NCI-H2196 treated with DMSO at 0.1 percent for 48 hours (cell line): ENCODE measurements at regions not wholly inside any gene's neighbourhood (a gene's known extent, or its start where the extent isn't known, plus 50 kb on each side); places are given as distances from the start of the nearest gene placed in this dataset.

Source experiments
- DNase-seq: peaks from one replicate; lab custom pipeline; 2025; ENCODE audit not compliant: unreplicated experiment; lab: John Stamatoyannopoulos, UW

DNA sequence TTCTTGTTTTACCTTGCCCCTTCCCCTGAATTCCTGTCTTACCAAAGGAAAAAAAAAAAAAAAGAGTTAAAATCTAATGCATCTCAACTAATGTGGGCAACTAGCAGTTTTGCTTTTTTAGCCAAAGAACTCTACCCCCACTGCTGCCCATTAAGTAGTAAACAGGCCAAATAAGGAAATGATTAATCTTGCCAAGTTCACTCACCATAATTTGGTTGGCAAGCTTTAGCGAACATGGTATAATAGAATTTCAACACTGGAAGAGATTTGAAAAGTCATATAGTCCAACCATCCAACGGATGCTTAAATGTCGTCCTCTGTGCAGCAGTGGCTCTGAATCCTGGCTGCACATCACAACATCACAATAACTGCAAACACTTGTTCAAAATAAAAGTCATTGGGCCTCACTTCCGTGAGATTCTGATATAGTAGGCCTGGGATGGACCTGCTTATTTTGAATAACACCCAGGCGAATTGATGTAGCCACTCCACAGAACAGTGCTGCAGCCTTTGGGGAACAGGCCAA lies 142.0 kb upstream of the UBE2E1 start:
- no peak for DNase-seq

DNA sequence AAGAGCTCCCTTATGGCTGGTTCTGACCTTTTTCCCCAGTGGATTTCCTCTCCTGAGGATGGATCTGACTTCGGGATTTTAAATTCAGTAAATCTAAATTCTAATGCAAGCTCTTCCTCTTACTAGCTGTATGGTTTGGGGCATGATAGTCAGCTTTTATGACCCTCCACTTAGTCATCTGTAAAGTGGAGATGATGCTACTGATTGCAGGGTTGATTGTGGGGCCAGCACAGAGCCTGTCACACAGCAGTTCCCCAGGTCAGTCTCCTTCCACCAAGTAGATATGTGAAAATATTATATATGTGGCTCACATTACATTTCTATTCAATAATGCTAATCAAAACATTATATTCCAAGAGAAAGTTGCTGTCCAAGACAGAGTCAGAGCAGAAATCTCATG lies 141.3 kb upstream of the UBE2E1 start:
- no peak for DNase-seq

DNA sequence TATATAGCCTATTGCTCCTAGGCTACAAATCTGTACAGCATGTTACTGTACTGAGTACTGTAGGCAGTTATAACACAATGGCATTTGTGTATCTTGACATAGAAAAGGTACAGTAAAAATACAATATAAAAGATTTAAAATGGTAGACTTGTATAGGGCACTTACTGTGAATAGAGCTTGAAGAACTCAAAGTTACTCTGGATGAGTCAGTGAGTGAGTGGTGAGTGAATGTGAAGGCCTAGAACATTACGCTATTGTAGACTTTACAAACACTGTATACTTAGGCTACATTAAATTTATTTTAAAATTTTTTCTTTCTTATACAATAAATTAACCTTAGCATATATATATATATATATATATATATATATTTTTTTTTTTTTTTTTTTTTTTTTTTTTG lies 140.0 kb upstream of the UBE2E1 start:
- no peak for DNase-seq

DNA sequence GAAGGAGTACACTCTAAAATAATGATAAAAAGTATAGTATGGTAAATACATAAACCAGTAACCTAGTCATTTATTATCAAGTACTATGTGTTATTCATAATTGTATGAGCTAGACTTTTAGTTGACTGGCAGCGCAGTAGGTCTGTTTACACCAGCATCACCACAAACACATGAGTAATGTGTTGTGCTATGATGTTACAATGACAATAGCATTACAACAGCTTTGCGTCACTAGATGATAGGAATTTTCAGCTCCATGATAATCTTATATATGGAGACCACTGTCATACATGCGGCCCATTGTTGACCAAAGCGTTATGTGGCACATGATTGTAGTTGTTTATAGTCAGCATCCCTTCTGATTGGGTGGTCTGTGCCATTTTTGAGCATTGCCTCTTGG lies 138.9 kb upstream of the UBE2E1 start:
- no peak for DNase-seq

DNA sequence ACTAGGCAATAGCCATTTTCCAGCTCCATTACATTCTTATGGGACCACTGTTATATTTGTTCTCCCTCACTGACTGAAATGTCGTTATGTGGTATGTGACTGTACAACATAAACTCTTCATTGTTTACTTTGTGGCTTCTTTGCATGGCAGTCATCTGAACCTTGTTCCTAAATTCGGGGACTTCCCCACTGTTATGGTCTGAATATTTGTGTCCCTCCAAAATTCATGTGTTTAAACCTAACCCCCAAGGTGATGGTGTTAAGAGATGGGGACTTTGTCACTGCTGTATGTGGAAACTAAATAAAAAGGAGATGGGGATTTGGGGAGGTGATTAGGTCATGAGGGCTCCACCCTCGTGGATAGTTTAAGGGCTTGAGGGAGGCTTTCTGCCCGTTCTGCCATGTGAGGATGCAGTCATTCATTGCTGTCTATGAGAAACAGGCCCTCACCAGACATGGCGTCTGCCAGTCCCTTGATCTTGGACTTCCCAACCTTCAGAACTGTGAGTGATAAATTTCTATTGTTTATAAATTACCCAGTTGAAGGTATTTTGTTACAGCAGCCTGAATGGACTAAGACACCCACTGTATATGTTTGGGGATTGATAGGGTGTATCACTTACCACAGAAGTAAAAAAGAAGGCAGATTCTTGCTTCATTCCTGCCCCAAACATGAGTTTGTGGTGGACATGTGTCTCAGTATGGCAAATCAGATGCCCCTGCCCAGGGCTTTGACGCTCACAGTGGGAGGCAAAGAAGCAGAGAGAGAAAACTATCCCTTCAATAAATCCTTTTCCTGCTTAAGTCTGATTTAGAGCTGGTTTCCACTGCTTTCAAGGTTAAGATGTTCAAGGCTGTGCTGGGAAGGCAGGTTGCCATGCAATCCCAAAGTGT lies 138.0 kb upstream of the UBE2E1 start:
- DNase-seq: no peak

DNA sequence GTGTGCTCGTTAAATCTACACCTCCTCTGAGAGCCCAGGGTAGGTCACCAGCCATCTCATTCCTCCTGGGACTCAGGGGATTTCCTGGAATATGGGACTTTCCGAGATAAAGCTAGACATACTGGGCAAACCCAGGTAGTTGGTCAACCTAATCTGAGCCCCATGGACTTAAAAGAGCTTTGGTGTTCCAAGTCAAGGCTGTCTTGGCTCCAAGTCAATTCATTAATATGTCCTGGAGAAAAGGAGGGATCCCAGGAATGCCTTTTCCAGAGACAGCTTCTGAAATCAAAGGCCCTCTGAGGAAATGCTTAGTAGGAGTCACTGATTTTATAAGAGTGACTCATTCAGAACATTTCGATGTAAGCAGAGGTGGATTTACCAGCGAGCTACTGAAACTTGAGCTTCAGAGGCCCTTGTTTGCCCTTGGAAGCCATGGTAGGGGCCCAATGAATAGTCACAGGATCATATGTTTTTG lies 137.3 kb upstream of the UBE2E1 start:
- DNase-seq: no peak

DNA sequence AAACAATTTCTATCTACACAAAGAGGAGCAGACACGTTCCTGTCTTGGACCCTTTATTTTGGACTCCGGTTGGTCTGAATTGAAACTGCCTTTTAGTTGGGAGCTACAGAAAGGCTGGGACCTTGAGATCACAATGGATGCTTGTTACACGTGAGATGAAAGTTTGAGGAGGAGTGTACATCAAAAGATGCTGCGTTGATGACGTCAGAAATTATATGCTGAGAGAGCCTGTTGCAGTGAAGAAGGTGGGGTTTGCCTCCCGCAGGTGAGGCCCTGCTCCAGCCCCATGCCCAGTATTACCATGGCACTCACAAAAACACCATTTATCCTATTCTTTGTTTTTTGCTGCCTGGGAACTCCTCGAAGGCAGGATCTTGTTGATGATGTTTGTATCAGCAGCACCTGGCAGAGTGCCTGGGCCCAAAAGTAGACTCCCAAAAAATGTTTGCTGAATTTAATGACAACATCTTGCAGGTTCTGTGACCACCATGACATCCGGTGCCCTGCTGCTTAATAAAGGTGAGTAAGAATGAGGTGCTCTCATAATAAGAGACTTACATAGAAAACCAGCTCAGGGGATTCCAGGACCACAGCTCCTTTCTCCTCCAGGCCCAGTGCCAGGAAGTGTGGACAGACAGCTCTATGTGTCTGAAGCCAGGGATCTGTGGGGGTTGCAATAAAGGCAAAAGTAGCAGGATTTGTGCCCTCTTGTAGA lies 136.1 kb upstream of the UBE2E1 start:
- DNase-seq: no peak

DNA sequence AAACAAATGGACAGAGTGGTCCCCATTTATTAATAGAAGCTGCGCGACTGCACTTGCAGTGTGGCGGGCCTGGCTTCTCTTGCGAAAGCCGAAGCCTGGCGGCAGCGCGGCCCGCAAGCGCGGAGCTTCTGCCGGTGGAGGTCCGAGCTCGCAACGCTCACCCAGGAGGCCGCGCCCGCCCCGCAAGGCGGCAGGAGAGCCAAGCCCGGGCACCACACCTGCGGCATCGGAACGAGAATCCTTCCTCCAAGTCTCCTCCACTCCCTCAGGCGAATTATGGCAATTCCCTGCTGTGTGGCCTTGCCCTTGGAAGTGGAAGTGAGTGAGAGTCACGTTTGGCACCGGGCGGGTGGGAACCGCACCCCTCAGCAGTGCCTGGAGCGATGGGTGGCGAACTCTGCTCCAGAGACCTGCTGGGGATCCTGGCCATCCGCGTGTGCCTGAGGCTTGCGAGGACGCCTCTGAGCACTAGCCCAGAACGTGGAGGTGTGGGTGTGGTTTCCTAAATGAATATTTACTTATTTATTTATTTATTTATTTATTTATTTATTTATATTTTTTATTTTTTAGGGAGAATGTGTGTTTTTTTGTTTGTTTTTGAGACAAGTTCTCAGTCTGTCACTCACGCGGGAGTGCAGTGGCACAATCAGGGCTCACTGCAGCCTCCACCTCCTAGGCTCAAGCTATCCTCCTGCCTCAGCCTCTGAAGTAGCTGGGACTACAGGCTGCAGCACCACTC lies 133.7 kb upstream of the UBE2E1 start:
- DNase-seq: no peak

DNA sequence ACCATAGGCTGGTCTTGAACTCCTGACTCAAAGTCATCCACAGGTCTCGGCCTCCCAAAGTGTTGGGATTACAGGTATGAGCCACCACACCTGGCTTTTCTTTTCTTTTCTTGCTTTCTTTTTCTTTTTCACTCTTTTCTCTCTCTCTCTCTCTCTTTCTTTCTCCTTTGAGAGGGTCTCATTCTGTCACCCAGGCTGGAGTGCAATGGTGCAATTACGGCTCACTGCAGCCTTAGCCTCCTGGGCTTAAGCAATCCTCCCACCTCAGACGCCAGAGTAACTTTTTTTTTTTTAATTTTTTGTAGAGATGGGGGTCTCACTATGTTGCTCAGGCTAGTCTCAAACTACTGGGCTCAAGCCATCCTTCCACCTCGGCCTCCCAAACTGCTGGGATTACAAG lies 133.1 kb upstream of the UBE2E1 start:
- no peak for DNase-seq

DNA sequence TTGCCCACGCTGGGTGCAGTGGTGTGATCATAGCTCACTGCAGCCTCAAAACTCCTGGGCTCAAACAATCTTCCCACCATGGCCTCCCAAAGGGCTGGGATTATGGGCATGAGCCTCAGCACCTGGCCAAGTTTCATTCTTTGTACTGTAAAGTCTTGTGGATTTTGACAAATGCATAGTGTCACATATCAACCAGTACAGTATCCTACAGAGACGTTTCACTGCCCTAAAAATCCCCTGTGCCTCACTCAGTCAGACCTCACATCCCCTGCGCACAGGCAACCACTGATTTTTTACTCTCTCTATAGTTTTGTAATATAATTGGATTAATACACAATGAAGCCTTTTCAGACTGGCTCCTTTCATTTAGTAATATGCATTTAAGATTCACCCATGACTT lies 130.7 kb upstream of the UBE2E1 start:
- no peak for DNase-seq

DNA sequence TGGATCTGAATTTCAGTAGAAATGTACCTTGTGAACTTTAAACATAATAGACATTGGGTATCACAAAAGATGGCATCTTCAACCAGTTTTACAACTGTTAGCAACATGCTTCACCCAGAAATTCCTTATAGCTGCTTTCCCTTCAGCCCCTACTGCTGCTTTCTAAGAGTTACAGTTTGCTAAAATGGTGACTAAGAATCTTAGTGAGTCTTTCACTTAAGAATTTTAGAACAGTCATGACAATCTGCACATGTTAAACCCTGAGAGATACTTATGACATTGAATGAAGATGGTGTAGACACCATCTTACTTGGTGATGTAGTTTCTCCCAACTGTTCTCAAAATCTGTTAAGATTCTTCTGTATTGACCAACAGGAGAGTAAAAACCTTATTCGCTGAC lies 129.7 kb upstream of the UBE2E1 start:
- no peak for DNase-seq

DNA sequence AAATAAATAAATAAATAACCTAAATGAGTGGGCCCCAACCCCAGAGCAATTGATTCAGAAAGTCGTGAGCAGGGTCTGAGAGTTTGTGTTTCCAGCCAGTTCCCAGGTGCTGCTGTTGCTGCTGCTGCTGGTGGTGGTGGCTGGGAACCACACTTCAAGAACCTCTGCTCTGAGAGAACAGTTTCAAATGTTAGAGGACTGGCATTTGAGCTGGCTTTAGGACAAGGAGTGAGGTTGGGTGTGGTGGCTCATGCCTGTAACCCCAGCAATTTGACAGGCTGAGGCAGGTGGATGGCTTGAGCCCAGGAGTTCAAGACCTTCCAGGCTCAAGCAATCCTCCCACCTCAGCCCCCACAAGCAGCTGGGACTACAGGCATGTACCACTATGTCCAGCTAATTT lies 123.1 kb upstream of the UBE2E1 start:
- DNase-seq: no peak

DNA sequence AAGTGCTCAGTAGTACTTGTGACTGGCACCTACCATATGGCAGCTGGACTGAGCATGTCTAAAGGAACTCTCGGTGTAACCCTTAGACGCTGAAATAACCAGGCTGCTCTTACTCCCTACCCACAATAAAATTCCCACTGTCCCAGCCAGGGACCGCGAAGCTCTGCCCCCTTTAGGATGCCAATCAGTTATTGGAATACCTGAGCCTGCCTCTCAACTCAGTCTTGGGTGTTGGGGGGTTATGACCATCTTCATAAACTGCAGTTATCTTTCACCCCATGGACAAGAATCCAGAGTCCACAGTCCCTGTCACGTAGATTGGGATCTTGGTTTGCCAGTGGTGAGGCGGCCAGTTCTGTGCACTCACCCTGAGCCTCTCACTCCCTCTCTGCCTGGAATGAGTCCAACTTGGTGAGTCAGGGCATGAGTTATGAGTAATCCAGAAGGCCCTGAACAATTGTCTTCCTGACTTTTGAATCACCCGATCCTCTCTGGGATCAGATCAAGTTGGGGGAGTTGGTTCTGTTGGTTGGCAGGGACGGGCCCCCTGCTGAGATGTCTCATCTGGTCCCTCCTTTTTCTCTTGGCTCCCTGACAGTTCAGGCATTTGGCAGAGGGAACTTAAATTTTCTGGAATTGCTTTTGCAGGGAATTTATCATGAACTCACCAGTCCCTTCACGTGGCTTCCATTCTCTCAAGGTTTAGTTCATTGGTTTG lies 120.1 kb upstream of the UBE2E1 start:
- peak; percentile 7 for DNase-seq

DNA sequence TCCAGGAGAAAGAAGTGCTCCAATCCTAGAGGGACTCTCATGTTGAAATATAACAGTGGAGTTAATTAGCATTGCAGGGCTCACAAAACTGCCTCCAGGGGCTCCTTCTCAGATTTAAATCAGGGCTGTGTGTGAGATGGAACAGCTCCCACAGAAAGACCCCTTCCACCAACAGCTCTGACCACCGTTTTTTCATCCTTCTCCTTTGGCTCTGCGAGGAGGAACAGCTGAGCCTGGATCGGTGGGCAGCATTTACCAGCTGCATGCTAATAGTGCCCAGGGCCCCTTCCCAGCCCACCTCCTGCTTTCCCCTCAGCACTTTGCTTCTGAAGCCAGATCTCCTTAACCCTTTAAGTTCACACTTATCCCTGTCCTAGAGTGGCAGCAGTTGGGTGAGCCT lies 119.2 kb upstream of the UBE2E1 start:
- no peak for DNase-seq

DNA sequence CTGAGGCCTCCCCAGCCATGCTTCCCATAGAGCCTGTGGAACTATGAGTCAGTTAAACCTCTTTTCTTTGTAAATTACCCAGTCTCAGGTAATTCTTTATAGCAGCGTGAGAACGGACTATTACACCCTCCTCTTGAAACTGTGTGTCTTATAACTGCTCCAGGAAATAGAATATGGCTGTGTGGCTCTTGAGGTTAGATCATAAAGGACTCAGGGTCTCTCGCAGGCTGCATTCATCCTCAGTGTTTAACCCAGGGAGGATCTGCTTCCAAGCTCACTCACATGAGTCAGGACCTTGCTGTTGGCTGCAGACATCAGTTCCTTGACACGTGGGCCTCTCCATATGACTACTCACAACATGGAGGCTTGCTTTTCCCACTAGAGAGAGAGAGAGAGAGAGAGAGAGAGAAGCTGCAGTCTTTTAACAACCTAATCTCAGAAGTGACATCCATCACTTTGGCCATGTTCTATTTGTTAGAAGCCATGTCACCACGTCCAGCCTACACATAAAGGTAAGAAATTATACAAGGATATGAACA lies 114.3 kb upstream of the UBE2E1 start:
- no peak for DNase-seq

DNA sequence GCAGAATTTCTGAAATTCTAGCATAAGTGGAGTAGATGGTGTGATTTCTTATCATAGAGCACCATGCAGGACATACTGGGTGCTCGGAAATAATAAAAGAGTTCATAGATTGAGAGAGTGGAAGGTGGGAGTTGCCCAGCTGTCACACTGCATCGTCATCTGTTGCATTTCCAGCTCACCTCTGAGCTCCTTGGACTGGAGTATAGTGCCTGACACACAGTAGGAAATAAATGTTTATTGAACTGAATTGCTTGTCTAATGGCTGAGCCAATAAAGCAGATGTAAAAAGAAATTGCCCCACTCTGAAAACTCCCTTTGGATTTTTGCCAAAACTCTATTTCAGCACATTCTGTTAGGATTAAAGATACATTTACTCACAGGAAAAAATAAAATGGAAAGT lies 108.9 kb upstream of the UBE2E1 start:
- DNase-seq: no peak

DNA sequence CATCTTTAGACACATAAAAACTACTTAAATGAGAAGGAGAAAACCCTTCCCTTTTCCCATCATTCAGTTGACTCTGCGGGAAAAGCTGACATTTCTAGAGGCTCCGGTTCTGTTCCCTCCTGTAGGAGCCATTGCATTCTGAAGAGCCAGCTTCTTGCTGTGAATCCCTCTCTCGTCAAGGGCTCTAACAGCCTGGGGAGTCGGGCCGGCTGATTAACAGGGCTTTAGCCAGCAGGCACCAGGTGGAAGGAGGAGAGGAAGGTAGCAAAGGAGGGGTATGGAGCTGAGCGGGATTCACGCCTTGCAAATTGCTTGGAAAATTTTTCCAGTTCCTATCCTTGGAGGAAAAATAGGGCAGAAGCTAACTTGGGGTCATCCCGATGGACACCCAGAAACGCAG lies 108.3 kb upstream of the UBE2E1 start:
- DNase-seq: no peak

DNA sequence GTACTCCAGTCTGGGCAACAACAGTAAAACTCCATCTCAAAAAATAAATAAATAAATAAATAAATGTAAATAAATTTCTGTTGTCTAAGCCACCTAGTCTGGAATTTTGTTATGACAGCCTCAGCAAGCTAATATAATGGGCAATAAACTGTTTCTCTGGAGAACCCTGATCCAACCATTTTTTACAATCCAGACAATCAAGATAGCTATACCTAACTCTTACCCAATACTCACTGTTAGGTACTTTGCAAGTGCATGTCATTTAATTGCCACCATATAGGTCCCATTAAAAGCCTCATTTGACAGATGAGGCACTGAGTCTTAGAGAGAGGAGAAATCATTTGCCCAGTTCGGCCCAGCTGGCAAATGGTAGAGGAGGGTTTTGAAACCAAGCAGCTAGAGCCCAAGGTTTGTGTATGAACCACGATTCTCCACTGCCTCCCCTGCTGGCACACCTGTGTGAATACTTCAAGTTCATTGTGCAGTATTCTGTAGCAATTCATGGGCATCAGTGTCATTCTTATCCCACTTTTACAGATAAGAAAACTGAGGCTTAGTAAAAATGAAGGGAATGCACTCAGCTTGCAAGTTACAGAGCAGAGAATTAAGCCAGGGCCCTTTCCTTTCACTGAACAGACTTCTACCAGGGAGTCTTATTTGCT lies 107.0 kb upstream of the UBE2E1 start:
- no peak for DNase-seq

DNA sequence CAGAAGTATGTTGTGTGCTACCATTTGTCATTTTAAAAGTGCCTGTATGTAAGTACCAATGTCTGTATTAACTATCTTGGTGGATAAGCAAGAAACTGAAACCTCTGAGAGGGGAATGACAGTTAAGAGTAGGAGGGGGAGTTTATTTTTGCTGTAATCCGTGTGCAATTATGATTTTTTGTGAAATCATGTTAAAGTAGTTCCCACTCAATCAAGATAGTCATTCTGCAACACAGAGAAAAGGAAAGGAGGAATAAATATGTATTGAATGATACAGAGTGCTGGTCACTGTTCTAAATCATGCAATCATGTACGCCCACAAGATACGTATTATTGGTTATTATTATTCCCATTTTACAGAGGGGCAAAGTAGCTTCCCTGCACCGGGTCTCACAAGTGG lies 105.1 kb upstream of the UBE2E1 start:
- no peak for DNase-seq
